ENCODE measurements at regions not wholly inside any gene's neighbourhood (a gene's known extent, or its start where the extent isn't known, plus 50 kb on each side); places are given as distances from the start of the nearest gene placed in this dataset.

DNA sequence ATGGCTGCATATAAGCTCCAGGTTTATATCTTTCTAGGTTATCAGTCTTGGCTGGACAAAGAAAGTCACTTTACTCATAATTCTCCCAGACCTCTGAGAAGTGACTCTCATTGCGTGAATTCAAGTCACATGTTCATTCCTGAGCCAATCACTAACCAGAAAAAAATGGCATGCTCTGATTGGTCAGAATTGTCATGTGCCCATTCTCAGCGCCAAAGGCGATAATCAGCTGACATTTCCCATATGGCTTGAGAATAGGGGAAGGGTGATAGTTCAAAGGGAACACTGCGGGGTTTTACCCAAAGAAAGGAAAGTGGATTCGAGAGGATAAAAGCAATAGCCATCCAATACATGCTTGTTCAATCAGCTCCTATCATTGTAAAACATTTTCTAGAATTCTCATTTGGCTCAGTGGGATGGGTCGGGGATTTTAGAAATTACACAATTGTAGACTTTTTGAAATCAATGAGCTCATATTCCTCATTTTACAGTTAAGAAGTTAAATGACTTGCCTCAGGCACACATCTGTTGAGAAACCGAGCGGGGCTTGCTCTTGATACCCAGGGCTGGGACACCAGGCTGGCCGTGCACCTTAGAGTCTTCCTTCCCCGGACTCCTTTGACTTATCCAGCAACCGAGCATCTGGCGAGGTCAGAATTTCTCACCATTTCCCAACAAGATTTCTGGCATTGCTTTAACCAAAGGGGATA, 454.0 kb upstream of the TBX3 start:
- Histone ChIP-seq H3K9me3 (ENCODE audit: control insufficient read depth, insufficient read depth, low read depth, low read length) (no peaks in the 10 kb centered on the region), H3K4me2 (ENCODE audit: extremely low read depth, insufficient read depth, low read length) (no peak overlapping the region), H3K79me2 (ENCODE audit: control insufficient read depth, insufficient read depth, low read length) (no peaks in the 10 kb centered on the region), H3K4me3 (replicated peaks in 1 of 4; ENCODE audit: control extremely low read depth in 1 of 4, insufficient read depth in 1 of 4, low read depth in 3 of 4, low read length in 4 of 4) (no peak overlapping the region), H3K9ac (ENCODE audit: insufficient read depth, low read length) (no peak overlapping the region), H3K27ac (ENCODE audit: insufficient read depth, low read length) (no peak overlapping the region), H3K27me3 (ENCODE audit: control insufficient read depth, insufficient read depth, low read length) (no peaks in the 10 kb centered on the region), H3K4me1 (ENCODE audit: control insufficient read depth, extremely low read depth, insufficient read depth, low read length) (no peaks in the 10 kb centered on the region), H3K36me3 (ENCODE audit: control insufficient read depth, insufficient read depth, low read length) (no peaks in the 10 kb centered on the region), H4K20me1 (ENCODE audit: control insufficient read depth, extremely low read depth, insufficient read depth, low read length) (no peaks in the 10 kb centered on the region), H2AFZ (ENCODE audit: low read length) (no peak overlapping the region)
- TF ChIP-seq, protein P1, sequence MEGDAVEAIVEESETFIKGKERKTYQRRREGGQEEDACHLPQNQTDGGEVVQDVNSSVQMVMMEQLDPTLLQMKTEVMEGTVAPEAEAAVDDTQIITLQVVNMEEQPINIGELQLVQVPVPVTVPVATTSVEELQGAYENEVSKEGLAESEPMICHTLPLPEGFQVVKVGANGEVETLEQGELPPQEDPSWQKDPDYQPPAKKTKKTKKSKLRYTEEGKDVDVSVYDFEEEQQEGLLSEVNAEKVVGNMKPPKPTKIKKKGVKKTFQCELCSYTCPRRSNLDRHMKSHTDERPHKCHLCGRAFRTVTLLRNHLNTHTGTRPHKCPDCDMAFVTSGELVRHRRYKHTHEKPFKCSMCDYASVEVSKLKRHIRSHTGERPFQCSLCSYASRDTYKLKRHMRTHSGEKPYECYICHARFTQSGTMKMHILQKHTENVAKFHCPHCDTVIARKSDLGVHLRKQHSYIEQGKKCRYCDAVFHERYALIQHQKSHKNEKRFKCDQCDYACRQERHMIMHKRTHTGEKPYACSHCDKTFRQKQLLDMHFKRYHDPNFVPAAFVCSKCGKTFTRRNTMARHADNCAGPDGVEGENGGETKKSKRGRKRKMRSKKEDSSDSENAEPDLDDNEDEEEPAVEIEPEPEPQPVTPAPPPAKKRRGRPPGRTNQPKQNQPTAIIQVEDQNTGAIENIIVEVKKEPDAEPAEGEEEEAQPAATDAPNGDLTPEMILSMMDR (conservative IDR thresholded peaks at IDR 0.05 in 1 of 2, IDR thresholded peaks at IDR 0.05 in 1 of 2; ENCODE audit: low read depth in 1 of 2, low read length in 2 of 2), result no peak
- TF ChIP-seq EZH2 (IDR thresholded peaks at IDR 0.05; ENCODE audit: low read length, missing control alignments), result no peak
- no peak for DNase-seq (ENCODE audit: low read depth in 2 of 2)

DNA sequence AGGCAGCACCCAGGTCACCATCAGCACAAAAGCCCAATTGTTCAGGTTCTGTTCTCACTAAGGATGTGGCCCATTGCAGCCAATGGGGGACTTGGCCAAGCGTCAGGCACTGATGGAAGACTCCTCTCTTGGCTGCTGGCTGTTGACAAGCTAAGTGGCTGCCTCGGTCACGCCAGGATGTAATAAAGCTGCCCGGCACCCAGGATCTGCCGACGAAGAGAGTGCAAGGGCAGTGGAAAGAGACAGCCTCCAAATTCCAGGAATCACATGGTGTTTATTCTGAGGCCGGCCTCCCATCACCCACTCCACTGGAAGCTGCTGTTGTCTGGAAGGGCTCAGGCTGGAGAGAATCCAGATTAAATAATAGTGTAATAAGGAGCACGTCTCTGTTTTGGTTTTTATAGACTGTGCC, 451.8 kb upstream of the TBX3 start:
- no peaks in the 10 kb centered on the region for H3K36me3 ChIP-seq (ENCODE audit: control insufficient read depth, insufficient read depth, low read length)
- no peaks in the 10 kb centered on the region for H3K79me2 ChIP-seq (ENCODE audit: control insufficient read depth, insufficient read depth, low read length)
- DNase-seq (ENCODE audit: low read depth in 2 of 2), result peak; percentile 56 to 70
- no peaks in the 10 kb centered on the region for H3K27me3 ChIP-seq (ENCODE audit: control insufficient read depth, insufficient read depth, low read length)
- H3K9me3 ChIP-seq (ENCODE audit: control insufficient read depth, insufficient read depth, low read depth, low read length), result no peaks in the 10 kb centered on the region
- H3K27ac ChIP-seq (ENCODE audit: insufficient read depth, low read length), result no peak overlapping the region
- no peaks in the 10 kb centered on the region for H3K4me1 ChIP-seq (ENCODE audit: control insufficient read depth, extremely low read depth, insufficient read depth, low read length)
- peak overlapping the region; percentile 29 for H3K4me2 ChIP-seq (ENCODE audit: extremely low read depth, insufficient read depth, low read length)
- peak overlapping the region; percentile 71 for H2AFZ ChIP-seq (ENCODE audit: low read length)
- H3K9ac ChIP-seq (ENCODE audit: insufficient read depth, low read length), result no peak overlapping the region
- no peak overlapping the region for H3K4me3 ChIP-seq (replicated peaks in 1 of 4; ENCODE audit: control extremely low read depth in 1 of 4, insufficient read depth in 1 of 4, low read depth in 3 of 4, low read length in 4 of 4)
- no peaks in the 10 kb centered on the region for H4K20me1 ChIP-seq (ENCODE audit: control insufficient read depth, extremely low read depth, insufficient read depth, low read length)
- TF ChIP-seq, protein P1 (conservative IDR thresholded peaks at IDR 0.05 in 1 of 2, IDR thresholded peaks at IDR 0.05 in 1 of 2; ENCODE audit: low read depth in 1 of 2, low read length in 2 of 2), result no peak
- no peak for TF ChIP-seq EZH2 (IDR thresholded peaks at IDR 0.05; ENCODE audit: low read length, missing control alignments)

DNA sequence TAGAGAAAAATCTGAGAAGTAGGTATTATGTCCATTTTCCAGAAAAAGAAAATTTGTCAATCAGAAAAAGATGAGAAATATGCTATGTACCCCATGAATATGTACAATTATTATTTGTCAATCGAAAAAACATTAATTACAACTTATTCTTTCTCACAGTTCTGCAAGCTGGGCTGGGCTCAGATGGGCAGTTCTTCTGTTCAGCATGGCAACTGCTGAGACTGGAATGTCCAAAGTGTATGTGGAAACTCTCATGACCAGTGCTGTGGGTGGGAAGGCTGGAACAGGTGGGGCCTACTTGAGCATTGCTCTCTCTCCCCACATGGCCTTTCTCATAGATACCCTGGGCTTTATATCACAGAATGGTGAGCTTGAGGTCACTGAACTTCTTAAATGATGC, 450.3 kb upstream of the TBX3 start:
- H4K20me1 ChIP-seq (ENCODE audit: control insufficient read depth, extremely low read depth, insufficient read depth, low read length), result no peaks in the 10 kb centered on the region
- no peaks in the 10 kb centered on the region for H3K27me3 ChIP-seq (ENCODE audit: control insufficient read depth, insufficient read depth, low read length)
- no peak for DNase-seq (ENCODE audit: low read depth in 2 of 2)
- no peak overlapping the region for H3K9ac ChIP-seq (ENCODE audit: insufficient read depth, low read length)
- TF ChIP-seq, protein P1 (conservative IDR thresholded peaks at IDR 0.05 in 1 of 2, IDR thresholded peaks at IDR 0.05 in 1 of 2; ENCODE audit: low read depth in 1 of 2, low read length in 2 of 2), result no peak
- TF ChIP-seq EZH2 (IDR thresholded peaks at IDR 0.05; ENCODE audit: low read length, missing control alignments), result no peak
- H3K4me3 ChIP-seq (replicated peaks in 1 of 4; ENCODE audit: control extremely low read depth in 1 of 4, insufficient read depth in 1 of 4, low read depth in 3 of 4, low read length in 4 of 4), result no peak overlapping the region
- H3K79me2 ChIP-seq (ENCODE audit: control insufficient read depth, insufficient read depth, low read length), result no peaks in the 10 kb centered on the region
- no peak overlapping the region for H3K27ac ChIP-seq (ENCODE audit: insufficient read depth, low read length)
- H3K36me3 ChIP-seq (ENCODE audit: control insufficient read depth, insufficient read depth, low read length), result no peaks in the 10 kb centered on the region
- no peaks in the 10 kb centered on the region for H3K4me1 ChIP-seq (ENCODE audit: control insufficient read depth, extremely low read depth, insufficient read depth, low read length)
- no peak overlapping the region for H3K4me2 ChIP-seq (ENCODE audit: extremely low read depth, insufficient read depth, low read length)
- no peaks in the 10 kb centered on the region for H3K9me3 ChIP-seq (ENCODE audit: control insufficient read depth, insufficient read depth, low read depth, low read length)
- no peak overlapping the region for H2AFZ ChIP-seq (ENCODE audit: low read length)

Measured in fibroblast of lung (primary cell).